Body of pancreas (tissue), 4 donors: ENCODE measurements at regions not wholly inside any gene's neighbourhood (a gene's known extent, or its start where the extent isn't known, plus 50 kb on each side); places are given as distances from the start of the nearest gene placed in this dataset.

ENCODE experiments used
- POLR2A ChIP-seq, 3 donors: fragments of 450-650 bp; IDR thresholded peaks; one replicate each; pipeline ENCODE4 v1.6.1; 2016; ENCODE audit warnings: antibody characterized with exemption in 3 of 3, mild to moderate bottlenecking in 2 of 3
- TF ChIP-seq, protein P1 (sequence below), 7 experiments: fragments of 450-650 bp in 4 of 7; fragments of 200-600 bp in 3 of 7; sonication (generic) in 3 of 7; IDR thresholded peaks; one replicate each; pipeline ENCODE4 v1.5.1; 2016 to 2019; ENCODE audit warnings: antibody characterized with exemption in 7 of 7

GRCh38 chr14:98175881-98176280, 1096.1 kb downstream of the BCL11B start:
- TF ChIP-seq, protein P1, sequence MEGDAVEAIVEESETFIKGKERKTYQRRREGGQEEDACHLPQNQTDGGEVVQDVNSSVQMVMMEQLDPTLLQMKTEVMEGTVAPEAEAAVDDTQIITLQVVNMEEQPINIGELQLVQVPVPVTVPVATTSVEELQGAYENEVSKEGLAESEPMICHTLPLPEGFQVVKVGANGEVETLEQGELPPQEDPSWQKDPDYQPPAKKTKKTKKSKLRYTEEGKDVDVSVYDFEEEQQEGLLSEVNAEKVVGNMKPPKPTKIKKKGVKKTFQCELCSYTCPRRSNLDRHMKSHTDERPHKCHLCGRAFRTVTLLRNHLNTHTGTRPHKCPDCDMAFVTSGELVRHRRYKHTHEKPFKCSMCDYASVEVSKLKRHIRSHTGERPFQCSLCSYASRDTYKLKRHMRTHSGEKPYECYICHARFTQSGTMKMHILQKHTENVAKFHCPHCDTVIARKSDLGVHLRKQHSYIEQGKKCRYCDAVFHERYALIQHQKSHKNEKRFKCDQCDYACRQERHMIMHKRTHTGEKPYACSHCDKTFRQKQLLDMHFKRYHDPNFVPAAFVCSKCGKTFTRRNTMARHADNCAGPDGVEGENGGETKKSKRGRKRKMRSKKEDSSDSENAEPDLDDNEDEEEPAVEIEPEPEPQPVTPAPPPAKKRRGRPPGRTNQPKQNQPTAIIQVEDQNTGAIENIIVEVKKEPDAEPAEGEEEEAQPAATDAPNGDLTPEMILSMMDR (IDR thresholded peaks at IDR 0.05) = no peak
- TF ChIP-seq POLR2A (IDR thresholded peaks at IDR 0.05) = no peak
